Islet precursor cell (in vitro differentiated cells): ENCODE measurements at regions not wholly inside any gene's neighbourhood (a gene's known extent, or its start where the extent isn't known, plus 50 kb on each side); places are given as distances from the start of the nearest gene placed in this dataset.
"Not testable (repeated sequence)": the region's sequence is repeated elsewhere in the genome, so short reads cannot be mapped to it uniquely, and the experiment has no call there.

Source experiments
- DNase-seq: peaks from one replicate; pipeline ENCODE4 v3.0.0-alpha.2; 2018

DNA sequence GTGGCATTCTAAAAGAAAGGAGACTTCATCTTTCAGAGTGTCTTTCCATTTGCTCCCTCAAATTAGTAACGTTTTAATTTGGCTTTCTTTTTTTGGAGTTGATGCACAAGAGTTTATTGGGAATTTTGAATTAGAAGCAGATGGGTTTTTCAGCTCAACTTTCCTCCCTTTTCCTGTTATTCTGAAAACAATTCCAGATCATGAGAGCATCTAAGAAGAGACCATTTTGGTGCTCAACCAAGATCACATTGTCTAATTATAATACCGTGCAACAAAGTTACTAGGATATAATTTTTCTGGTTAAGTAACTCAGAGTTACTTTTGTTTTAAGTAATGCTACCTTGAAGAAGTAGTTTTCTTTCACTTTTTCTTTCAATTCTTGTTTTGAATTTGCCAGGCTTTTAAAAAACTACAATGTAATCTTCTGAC is 396.6 kb upstream of the KLF6 start:
- DNase-seq = no peak

DNA sequence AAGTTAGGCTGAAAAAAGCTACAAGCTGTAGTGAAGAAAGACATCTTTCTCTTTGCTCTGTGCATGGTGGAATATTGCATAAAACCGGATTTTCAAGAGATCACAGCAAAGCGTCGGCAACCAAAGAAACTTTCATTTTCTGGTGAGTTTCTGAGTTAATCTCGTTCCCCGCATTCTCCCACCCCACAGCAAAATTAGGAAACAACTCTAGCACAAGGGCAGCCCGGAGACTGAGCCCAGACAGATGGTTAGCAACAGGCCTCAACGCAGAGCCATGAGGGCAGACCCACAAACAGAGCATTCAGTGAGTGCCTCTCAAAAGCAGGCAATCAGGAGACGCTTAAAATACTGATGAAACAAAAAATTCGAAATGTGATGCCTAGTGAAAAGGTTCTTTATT is 396.1 kb upstream of the KLF6 start:
- no peak for DNase-seq

DNA sequence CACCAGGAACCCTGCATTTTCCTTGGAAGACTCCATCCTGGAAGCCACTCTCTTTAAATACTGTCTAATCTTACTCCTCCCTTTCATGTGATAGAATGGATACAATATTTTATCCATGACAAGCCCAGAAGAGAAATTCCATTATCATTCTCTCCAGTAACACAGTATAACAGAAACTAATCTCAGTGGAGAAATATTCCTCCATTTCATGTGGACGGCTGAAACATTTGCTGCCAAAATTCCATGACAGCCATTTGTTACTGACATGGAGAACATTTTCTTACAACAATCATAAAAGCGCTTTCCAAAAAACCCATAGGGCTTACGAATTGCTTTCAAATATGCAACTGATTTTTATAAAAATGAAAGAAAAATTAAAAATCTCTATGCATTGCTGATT is 392.8 kb upstream of the KLF6 start:
- no peak for DNase-seq

DNA sequence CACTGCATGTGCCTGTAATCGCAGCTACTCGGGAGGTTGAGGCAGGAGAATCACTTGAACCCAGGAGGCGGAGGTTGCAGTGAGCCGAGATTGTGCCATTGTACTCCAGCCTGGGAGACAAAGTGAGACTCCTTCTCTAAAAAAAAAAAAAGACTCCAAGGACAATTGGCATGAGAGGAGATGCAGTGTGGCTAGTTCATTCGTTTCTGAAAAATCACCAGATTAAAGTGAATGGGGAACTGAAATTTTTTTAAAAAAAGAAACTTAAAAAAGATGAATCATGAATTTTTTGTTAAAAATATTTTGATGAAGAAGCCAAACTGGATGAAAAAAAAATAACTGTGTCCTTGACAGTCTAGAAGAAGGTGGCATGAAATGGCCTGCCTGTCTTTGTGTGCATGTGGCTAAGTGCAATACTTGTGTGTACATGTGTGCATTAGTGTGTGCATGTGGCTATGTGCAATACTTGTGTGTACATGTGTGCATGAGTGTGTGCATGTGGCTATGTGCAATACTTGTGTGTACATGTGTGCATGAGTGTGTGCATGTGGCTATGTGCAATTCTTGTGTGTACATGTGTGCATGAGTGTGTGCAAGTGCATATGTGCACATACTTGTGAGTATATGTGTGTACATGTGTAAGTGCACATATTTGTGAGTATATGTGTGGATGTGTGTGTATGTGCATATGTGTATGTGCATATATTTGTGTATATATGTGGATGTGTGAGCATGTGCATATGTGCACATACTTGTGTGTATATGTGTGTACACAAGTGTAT is 391.7 kb upstream of the KLF6 start:
- DNase-seq = no peak

DNA sequence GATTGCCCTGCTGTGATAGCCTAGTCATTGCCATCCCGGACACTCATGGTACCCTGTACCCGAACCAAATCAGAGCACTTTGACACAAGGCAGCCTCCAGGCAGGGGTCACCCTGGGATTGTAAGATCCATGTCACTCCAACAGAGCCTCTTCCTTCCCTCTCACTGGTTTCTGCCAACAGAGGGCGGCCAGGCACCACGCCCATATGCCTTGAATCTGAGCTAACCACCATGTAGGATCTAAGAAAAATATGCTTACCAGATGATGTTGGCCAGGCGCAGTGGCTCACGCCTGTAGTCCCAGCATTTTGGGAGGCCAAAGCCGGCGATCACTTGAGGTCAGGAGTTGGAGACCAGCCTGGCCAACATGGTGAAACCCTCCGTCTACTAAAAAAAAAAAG is 389.2 kb upstream of the KLF6 start:
- DNase-seq = no peak

DNA sequence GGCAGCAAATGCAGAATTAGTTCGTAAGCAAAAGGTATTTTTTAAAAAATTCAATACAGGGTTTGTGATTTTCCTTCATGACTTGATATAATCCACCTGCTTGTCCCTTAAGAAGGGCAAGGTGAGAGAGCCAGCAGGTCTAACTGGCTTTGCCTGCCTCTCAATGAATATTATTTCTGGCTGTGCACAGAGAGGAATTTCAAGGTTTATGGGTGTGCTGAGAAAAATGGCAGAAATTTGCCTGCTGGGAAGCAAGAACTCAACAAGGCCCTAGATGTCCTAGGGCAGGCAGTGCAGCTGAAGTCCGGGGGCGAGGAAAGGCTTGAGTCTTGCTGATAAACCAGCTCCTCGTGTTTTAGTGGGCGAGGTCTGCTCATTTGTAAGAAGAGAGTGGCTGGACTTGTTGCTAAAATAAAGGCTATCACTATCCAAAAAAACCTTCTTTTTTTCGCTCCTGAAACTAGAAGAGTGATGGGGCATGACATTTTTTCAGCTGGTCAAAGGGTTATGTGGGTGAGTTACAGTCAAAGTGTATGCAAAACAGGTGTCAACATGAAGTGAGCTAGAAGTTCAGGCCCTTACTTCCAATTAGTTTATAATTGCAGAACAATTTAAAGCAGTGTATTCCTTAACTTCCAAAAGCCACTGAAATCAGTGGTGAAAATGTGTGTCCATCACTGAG is 385.8 kb upstream of the KLF6 start:
- DNase-seq = no peak

DNA sequence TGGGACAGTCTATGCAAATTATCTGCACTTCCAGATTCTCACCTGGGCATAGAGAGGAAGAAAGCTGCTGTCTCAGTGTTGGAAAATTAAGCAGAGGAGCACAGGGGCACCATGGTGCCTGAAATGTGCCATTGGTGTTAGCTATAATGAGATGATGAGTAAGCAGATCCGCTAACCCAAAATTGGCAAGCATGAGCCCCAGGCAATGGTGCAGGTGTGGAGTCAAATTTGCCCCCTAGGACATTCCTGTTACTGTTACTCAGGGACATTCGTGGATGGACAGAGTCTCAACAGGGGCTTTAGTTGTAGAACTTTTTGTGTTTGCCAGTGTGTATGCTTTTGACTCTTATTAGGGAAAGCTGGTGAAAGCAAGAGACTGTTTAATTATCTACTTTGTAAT is 385.2 kb upstream of the KLF6 start:
- DNase-seq = no peak

DNA sequence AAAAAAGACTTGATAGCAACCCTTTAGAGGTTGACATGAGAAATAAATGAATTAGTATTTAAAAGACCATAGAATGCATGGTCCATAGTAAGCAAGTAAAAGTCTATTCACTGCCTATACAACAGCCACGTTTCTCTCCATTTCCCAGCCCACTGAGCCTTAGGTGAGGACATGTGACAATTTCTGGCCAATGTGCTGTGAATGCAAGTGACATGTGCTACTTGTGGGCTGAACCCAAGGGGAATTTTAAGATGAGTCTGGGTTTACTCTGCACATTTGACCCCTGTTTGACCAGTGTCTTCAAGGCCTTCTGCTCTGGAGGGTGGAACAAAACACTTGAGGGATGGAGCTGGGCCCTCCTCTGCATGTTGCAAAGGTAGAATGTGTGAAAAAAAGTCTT is 384.4 kb upstream of the KLF6 start:
- DNase-seq = no peak

DNA sequence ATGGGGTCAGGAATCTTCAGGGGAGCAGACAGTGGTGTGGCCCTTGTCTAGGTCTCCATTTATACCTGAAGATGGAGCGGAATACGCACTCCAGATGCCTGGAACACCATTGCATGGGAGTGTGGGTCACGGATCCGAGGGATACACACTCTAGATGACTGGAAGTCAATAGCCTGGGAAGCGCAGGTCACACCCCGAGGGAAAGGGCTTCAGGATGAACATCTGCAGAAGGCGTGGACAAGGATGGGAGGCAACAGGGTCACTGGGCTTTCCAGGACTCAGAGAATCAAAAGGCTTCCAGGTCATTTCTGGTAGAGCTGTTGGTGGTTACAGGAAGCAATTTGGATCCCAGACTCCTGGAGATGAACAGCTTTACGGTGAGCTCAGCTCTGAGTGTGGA is 382.2 kb upstream of the KLF6 start:
- no peak for DNase-seq

DNA sequence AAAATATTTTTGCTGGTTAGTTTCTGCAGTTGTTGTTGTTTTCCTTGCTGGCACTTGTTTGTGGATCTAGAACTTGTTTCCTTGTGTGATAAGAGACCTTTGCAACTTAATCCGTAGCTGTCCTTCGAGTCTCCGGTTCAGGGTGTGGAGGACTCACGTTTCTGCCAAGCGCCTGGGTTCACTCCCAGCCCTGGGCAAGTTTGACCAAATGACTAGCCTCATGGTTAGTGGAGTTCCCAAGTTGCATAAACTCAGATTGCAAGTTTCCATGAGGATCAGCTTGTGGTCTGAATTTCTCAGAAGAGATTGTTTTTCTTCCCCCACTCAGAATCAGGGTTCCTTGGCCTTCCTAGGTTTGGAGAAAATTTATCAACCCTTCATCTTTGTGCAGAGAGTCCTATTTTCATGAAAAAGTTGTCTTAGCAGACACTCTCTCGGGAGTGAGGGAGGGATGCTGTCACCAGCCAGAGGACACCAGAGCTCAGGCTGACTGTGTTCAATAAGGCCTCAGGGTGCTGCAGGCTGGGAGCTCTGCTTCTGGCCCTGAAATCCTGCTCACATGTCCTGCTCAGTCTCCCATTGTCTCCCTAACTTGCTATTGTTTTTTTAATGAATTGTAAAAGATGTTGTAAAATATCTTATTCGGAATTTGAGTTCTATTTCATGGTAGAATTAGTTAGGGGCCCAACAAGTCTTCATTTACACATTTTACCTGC is 377.7 kb upstream of the KLF6 start:
- DNase-seq = no peak

DNA sequence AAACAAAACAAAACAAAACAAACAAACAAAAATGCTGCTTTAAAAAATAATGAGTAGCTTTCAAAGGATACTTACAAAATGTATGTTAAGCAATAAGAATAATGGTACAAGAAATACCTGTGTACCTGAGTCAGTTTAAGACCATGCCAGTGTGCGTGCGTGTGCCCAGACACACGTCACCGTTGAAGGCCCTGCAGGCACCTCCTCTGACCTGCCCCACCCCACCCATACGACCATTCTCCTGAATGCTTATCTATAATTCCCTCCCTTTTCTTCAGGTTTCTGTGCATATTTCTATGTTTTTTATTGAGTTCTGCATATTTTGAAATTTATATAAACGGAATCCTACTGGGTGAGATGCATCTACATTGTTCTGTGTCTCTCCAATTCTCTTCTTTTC is 374.2 kb upstream of the KLF6 start:
- no peak for DNase-seq

DNA sequence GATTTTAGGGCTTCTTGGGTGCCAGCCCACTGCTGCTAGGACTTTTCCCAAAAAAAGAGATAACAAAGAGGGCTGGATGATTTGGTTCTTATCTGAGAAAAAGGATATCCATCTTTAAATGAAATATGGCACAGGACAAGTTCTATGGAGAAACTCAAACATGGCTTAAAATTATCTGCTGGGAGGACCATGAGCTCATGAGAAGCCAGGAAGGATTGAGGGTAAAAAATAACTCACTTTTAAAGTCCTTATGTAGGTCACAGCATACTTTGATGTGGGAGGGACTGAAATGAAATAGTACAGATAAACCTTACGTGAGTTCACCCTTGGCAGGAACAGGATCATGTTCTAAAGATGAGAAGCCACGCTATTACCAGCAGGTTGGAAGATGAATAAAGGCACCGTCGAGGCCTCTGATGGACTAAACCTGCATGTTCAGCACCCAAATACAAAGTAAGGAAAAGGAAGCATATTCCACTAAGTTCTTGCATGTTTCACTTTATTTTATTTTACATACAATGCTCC is 369.2 kb upstream of the KLF6 start:
- no peak for DNase-seq

DNA sequence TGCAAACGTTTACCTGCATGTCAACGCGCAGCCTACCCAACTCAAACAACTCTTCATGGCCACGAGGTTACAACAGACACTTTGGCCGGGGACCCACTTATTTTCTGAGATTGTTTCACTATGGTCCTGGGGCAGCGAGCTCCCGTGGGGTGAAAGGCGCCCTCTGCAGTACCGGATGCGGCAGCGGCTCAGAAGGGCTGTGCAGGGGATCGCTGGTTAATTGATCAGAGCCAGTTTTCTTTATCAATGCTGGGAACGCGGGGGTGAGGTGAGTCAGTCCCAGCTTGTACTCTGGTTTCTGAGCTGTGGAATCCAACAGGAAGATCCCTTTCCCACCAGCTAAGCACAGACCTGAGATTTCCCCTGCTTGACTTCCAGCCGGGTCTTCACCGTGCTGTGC is 366.5 kb upstream of the KLF6 start:
- peak; percentile 84 for DNase-seq

DNA sequence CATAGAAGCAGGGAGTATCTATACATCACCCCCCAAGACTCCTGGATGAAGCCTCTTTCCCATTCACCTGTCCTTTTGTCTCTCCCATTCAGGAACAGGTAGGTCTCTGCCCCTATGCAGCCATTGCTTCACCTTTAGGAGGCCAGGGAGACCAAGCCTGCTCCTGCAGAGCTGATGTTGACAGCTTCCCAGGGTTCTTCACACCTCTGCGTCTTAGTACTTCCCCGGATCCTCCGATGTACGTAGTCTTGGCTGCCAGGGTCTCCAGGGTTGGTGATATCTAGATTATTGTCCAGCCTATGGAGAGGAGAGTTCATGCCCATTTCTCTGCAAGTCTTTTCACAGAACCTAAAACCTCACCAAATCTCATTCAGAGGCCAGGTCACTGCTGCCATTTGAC is 365.7 kb upstream of the KLF6 start:
- DNase-seq = no peak

DNA sequence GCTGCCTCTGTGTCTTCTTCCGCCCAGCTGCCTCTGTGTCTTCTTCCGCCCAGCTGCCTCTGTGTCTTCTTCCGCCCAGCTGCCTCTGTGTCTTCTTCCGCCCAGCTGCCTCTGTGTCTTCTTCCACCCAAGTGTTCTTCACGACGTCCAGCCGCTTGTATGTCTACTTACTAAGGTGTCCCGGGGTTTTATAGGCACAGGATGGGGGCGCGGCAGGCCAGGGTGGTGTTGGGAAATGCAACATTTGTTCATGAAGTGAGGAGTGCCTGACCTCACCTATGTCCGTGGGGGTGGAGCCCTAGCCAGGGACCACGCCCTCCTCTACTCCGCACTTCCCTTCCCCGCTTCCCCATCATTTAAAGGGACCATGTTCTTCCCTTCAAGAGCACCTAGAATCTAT is 364.5 kb upstream of the KLF6 start:
- DNase-seq = not testable (repeated sequence)

DNA sequence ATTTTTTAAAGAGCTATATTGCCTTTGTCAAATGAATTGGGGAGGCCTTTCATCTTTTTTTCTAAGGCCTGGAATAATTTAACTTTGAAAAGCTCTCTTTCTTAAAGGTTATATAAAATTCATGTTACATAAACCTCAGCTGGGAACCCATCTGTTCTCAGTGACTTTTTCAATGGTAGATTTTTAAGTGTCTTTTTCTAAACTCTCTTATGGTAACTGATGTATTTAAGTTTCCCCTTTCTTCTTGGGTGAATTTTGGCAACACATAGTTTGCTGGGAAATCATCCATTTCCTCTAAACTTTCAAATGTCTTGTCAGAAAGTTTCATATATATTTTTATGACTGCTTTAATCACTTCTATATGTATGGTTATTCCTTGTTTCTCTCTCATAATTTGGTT is 362.2 kb upstream of the KLF6 start:
- DNase-seq = no peak

DNA sequence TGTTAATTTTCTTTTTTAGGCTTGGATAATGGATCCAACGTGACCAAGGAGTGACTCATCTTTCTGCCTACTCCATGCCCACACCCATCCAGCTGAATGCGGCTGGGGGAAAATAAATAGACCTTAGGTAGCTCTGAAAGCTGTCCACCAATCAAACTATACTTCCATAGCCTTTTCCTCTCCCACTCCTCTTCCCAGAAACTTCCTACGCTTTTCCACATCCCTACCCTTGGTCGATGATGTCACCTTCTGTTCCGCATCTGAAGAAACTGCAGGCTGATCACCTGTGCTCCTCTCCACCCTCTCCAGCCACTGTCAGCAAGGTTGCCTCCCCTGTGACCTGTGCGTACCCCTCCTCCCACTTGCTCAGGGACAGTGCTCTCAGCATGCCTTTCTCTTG is 359.8 kb upstream of the KLF6 start:
- DNase-seq = no peak

DNA sequence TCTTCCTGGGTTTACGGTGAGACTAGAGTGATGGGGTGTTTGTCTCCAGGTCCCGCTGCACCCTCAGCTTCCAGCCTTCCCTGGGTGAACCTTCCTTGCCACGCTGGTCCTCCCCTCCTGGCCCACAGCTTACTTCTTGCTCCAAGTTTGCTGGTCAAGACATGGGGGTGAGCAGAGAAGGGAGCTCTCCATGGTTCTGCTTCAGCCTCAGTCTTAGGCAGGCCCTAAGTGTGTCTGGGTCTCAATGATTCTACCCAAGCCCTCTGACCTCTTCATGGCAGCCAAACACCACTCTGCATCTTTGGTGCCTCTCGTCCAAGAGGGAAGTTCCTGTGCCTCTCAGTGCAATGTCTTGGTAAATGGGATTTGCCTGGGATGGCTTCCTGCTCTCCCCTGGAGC is 356.5 kb upstream of the KLF6 start:
- peak; percentile 67 for DNase-seq

DNA sequence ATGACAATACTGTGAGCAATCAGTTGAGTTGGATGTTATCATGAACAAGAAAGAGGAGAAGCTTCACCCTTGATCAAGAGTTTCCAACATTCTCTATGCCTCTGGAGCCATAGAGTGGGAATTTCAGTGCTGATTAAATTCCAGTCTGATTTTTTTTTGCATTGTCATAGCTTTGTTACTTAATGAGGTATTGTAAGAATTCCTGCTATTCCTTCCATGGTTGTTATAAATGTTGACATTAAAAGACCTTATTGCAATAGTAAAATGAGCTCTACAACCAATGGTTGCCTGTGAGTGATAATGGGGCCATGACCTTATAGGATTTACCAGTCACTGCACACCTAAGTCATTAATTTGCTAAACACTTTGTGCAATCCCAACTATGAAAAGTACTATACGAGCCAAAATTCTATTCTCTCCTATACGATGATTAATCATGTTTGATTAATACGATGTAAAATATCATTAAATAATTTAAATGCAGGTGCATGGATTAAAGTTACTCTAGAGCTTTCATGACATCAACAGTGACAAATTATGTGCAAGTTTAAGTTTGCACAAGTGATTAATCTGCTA is 353.2 kb upstream of the KLF6 start:
- DNase-seq = no peak

DNA sequence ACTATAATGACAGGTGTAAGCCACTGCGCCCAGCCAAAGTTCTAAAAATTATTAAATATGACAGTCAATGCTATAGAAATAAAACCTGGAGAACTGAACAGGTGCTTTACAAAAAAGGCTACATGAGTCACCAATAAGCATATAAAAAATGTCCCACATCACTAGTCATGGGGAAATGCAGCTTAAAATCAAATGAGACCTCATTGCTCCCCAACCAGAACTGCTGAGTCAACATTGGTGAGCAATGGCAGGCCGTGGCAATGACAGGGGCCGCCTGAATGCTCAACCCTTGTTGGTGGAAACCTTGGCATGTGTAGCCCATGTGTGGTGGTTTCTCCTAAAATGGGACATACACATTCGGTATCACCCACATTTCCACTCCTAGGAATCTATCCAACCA is 352.3 kb upstream of the KLF6 start:
- no peak for DNase-seq

DNA sequence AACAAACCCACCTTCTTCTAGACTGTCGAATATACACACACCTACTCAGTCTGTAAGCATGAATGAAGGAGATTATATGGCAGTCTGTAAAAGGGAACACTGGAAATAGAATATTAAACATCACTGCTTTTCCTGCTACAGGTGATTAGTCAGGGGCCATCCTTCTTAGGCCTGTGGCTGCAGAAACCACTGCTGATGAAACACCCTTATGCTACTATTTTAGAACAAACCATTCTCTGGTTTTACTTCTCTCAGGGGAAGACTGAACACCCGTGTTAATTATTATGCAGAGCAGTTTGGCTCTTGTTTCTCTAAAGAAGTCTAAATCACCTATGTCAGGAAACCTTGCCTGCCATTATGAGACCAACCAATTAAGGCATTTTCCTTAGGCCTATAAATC is 351.1 kb upstream of the KLF6 start:
- DNase-seq = no peak

DNA sequence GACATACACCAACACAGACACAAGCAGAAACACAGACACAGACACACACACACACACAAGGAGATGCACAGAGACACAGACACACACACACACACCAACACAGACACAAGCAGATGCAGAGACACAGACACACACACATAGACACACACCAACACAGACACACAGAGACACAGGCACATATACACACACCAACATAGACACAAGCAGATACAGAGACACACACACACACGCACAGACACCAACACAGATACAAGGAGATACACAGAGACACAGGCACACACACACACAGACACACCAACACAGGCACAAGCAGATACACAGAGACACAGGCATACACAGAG is 347.2 kb upstream of the KLF6 start:
- no peak for DNase-seq

DNA sequence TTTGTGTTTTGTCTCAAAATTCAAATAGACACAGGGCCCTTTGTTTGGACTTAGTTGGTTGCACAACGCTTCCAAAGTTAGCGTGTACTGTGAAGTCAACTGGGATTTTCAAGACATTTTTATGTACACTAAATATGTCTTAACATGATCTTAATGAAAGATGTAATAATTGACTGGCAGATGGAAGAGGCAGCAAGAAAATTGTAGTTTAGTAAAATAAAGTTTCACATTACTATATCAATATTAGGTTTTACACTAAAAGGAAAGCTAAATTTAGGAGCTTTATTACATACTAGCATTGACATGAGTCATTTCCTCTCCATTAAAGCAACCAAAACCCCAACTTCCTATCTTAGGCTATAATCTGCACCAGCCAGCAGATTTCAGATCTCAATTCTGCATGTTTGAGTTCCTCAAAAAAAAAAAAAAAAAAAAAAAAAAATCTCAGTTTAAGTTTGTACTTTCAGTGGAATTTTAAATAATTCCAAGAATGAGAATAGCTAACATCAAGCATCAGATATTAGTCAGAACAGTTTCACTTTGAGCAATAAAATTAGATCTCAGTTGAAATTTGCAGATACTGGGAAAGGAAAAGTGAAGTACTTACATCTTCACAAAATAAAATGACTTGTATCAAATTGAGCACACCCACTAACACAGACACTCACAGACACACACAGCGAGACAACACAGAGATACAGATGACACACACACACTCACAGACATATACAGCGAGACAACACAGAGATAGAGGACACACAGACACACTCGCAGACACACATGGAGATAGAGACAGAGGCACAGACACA is 346.6 kb upstream of the KLF6 start:
- no peak for DNase-seq
